HG02884 (cell line): ENCODE measurements at regions not wholly inside any gene's neighbourhood (a gene's known extent, or its start where the extent isn't known, plus 50 kb on each side); places are given as distances from the start of the nearest gene placed in this dataset.
"Not testable (repeated sequence)": the region's sequence is repeated elsewhere in the genome, so short reads cannot be mapped to it uniquely, and the experiment has no call there.

Source experiments
- ATAC-seq: cut with Tn5 transposase; IDR thresholded peaks from one replicate; pipeline ENCODE4 v1.9.1; 2021; ENCODE audit warnings: mild to moderate bottlenecking, moderate library complexity; ENCODE audit not compliant: unreplicated experiment

- ATAC-seq, result not testable (repeated sequence)
Measured at GRCh38 chr4:159030297-159030696, 72.6 kb upstream of the RAPGEF2 start.

GRCh38 chr4:159035570-159035969 is 67.3 kb upstream of the RAPGEF2 start:
- no peak for ATAC-seq

- no peak for ATAC-seq
Measured at GRCh38 chr4:159038536-159038935, 64.3 kb upstream of the RAPGEF2 start.

- ATAC-seq, result no peak
Measured at GRCh38 chr4:159041054-159042034, 61.5 kb upstream of the RAPGEF2 start.

- ATAC-seq, result peak; percentile 58
Measured at GRCh38 chr4:159042097-159042605, 60.7 kb upstream of the RAPGEF2 start.

GRCh38 chr4:159042868-159043267 is 60.0 kb upstream of the RAPGEF2 start:
- no peak for ATAC-seq

- no peak for ATAC-seq
Measured at GRCh38 chr4:159043861-159044260, 59.0 kb upstream of the RAPGEF2 start.

- ATAC-seq, result no peak
Measured at GRCh38 chr4:159045321-159045720, 57.6 kb upstream of the RAPGEF2 start.

GRCh38 chr4:159046683-159047082 is 56.2 kb upstream of the RAPGEF2 start:
- no peak for ATAC-seq

- ATAC-seq, result no peak
Measured at GRCh38 chr4:159047478-159048165, 55.3 kb upstream of the RAPGEF2 start.

- no peak for ATAC-seq
Measured at GRCh38 chr4:159048166-159048886, 54.6 kb upstream of the RAPGEF2 start.

GRCh38 chr4:159049780-159050375 is 53.0 kb upstream of the RAPGEF2 start:
- no peak for ATAC-seq

GRCh38 chr4:159051245-159052071 is 51.4 kb upstream of the RAPGEF2 start:
- ATAC-seq, result peak; percentile 89

GRCh38 chr4:159052315-159052714 is 50.6 kb upstream of the RAPGEF2 start:
- peak; percentile 44 for ATAC-seq
